T-helper 2 cell treated with Interferon-gamma antibody and Interleukin-4, amounts not matched to agents 100 ng/mL and 5 ng/mL, for 36 hours (primary cell): ENCODE measurements at regions not wholly inside any gene's neighbourhood (a gene's known extent, or its start where the extent isn't known, plus 50 kb on each side); places are given as distances from the start of the nearest gene placed in this dataset.

Experiments used
- intact Hi-C: fragments of 100-400 bp; cut with micrococcal nuclease; formaldehyde crosslinking; loops from one replicate; pipeline ENCODE4 v1.15.1; 2023

GRCh38 chr14:22012452-22012851 lies 338.8 kb upstream of the OR4E1 start:
- intact Hi-C loops, result no loop called here

DNA sequence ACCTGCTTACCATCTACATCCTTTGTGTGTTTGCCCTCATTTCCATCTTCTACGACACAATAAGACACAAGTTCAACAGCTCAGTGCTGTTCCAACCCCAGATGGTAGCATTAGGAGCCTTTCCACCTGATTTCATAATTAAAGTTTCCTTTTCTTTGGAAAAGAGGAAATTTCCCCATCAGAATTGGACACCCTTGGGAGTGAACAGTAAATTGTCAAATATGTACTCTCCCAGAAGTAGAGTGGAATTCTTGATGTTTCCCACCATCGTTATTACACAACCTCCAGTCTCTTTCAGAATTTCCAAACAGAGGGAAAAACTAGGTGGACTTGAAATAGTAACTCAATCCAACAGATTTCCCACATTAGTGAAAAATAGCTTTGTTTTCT lies 337.6 kb upstream of the OR4E1 start:
- intact Hi-C loops, result no loop called here

- intact Hi-C loops, result no loop called here
Observed at GRCh38 chr14:22010545-22011252, 337.1 kb upstream of the OR4E1 start.

DNA sequence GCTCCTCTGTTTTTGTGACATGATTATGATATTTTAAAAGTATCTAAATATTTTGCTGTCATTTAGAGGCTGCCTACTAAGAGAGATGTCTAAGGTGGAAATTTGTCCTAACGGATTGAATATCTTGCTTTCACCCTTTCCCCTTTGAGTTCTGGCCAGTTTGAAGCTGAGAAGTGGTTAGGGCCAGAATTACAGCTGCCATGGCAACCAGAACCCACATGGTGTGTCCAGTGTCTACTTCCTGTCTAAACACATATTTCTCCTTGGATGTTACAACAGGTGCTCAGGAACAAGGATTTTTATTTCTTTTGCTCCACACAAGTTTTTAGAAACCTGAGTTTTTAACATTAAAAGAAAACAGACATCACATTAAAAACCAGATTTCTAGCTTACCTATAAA lies 335.1 kb upstream of the OR4E1 start:
- intact Hi-C loops, result no loop called here

- intact Hi-C loops, result no loop called here
Observed at GRCh38 chr14:22007784-22008412, 334.3 kb upstream of the OR4E1 start.

DNA sequence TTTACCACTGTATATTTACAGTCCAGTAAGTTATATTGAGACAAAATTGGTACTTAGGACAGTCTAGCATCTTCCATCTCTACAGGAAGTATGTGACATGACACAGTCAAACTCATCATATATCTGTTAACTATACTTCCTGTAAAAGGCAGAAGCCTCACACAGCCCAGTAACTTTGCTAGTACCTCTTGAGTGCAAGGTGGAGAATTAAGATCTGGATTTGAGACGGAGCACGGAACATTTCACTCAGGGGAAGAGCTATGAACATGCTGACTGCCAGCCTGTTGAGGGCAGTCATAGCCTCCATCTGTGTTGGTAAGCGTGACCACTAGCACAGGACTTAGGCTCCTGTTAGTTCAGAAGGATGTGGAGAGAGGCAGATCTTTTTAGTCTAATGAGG lies 333.7 kb upstream of the OR4E1 start:
- intact Hi-C loops, result no loop called here

DNA sequence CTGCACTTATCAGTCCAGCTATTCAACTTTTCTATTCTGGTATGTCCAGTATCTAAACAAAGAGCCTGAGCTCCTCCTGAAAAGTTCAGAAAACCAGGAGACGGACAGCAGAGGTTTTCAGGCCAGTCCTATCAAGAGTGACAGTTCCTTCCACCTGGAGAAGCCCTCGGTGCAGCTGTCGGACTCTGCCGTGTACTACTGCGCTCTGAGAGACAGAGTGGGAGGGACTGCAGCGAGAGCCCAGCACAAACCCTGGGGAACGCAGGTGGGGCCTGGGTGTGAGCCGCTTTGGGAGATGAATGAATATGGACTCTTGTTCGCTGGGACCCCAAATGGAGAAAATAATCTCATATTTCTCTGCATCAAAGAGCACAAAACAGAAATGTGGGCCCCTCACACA lies 329.8 kb upstream of the OR4E1 start:
- intact Hi-C loops, result no loop called here

GRCh38 chr14:22002860-22003284 lies 329.3 kb upstream of the OR4E1 start:
- intact Hi-C loops, result no loop called here

DNA sequence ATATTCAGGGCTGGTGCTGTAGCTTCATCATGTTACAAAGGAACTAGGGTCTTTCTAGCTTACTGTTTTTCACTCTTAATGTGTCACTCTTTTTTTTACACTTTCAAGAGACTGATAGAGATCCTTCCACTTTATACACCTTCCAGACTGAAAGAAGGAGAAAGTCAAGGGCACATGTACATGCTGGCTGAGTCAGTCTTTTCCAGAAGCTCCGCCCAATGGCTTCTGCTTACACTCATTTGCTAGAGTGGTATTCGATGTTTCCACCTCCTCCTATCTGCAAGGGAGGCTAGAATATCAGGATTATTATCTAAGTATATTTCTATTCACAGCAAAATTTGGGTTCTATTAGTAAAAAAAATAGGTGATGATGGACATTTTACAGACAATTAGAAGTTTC lies 325.8 kb upstream of the OR4E1 start:
- intact Hi-C loops, result loop anchor here (5.0 kb wide), 3 partner anchors 48 to 83 kb away; no protein-coding TSS in a partner anchor

GRCh38 chr14:21997300-21997699 lies 323.7 kb upstream of the OR4E1 start:
- intact Hi-C loops, result loop anchor here (2.0 to 5.0 kb wide), 4 partner anchors 50 to 560 kb away; no protein-coding TSS in a partner anchor

GRCh38 chr14:21995332-21995731 lies 321.7 kb upstream of the OR4E1 start:
- intact Hi-C loops, result loop anchor here (5.0 kb wide), 3 partner anchors 52 to 87 kb away; no protein-coding TSS in a partner anchor

GRCh38 chr14:21993837-21994236 lies 320.2 kb upstream of the OR4E1 start:
- intact Hi-C loops, result no loop called here

DNA sequence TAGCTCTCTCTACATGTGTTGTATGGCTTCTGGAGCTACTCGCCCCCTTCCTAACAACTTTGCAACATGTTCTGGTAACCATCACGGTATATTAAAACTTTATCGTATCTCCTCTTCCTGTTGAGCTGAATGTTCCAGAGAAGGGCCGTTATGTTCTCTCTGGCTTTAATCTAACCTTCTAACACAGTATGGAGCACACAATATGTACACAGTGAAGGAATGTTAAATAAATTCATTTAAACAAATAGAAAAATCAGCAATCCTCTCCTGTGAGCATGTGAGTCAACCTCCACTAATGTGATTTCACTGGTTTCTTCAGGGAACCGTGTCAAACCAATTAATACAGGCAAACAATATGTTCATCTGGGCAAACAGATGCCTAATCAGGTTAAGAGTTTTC lies 319.5 kb upstream of the OR4E1 start:
- intact Hi-C loops, result no loop called here

DNA sequence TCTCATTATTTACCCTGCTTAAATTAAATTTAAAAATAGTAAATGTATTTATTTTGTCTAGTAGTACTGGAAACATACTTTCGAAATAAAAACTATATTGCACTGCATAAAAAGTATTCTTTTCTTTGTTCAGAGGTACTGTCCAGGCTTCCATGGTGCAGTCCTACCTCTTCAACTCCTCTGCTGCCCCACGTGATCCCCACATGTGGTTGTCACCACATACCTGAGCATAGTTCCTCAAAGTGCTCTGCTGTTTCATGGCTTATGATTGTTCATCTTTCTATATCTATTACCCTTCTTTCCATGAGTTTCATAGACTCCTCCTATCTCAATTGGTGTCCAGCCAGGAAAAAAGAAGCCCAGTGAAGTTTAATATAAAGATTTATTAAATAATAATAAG lies 317.5 kb upstream of the OR4E1 start:
- intact Hi-C loops, result no loop called here

DNA sequence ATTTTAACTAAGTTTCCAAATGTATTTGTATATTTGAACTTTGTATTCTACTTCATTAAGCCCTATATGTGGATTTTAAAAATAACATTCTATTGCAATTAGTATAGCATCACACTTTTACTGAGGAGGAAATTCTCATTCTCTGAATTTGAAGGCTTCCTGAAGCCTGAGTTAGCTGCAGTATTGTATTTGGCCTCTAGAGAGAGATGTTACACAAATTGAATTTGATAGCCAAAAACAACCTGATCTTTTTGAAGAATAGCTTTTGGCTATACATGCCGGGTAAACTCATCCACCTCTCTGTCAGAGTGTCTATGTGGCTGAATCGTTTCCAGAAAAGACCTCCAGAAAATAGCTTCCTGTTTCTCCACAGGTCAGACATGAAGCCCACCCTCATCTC lies 316.5 kb upstream of the OR4E1 start:
- intact Hi-C loops, result no loop called here

- intact Hi-C loops, result no loop called here
Observed at GRCh38 chr14:21989090-21989489, 315.5 kb upstream of the OR4E1 start.

DNA sequence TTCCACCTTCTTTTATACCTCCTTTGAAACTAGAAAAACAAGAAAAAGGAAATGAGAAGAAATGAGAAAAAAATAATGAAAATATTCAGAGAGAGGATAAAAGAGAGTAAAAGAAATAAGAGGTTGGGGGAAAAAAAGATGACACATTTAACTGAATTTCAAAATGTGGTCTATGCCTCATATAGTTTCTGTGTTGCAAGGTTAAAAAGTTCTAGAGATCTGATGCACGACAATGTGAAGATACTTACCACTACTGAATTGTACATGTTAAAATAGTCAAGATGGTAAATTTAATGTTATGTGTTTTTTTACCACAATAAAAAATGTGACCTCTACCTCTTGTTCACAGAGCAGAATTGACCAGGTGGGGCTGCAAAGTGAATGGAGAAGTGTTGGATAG lies 314.8 kb upstream of the OR4E1 start:
- intact Hi-C loops, result no loop called here

DNA sequence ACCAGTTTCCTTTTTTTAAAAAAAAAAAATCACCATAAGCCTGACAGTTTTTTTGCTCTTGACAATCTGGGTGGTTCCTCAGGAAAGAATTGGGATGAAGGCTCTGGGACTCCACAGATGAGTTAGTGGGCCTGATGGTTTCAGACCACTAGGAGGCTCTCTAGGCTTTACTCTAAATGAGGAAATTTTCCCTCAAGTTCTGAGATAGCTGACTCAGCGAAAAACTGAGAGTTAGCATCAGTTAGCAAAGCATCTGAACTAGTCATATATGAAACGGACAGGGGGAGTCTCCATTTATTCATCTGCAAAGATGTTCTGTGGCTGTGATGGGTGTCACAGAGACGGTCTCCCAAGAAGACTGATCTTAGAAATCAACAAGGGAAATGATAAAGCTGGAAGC lies 314.3 kb upstream of the OR4E1 start:
- intact Hi-C loops, result no loop called here

DNA sequence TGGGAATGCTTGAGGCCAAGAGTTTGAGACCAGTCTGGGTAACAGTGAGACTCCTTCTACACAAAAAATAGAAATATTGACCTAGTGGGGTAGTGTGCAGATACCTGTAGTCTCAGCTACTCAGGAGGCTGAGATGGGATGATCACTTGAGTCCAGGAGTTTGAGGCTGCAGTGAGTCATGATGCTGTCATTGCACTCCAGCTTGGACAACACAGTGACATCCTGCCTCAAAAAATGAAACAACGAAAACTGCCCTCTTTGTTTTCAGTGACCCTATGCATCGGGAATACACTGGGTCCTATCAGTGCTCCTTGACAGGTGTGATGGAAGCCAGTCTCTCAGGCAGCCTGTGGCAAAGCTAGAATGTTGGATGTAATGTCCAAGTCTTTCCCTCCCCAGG lies 311.5 kb upstream of the OR4E1 start:
- intact Hi-C loops, result no loop called here

DNA sequence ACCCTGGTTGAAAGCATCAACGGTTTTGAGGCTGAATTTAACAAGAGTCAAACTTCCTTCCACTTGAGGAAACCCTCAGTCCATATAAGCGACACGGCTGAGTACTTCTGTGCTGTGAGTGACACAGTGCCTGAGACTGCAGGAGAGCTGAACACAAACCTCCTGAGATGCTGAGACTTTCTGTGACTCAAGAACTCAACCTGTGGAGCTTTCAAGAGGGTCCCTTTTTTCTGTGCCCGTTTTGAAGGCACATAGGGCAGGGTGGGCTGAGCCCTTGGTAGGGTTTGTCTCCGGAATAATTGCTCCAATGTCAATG lies 305.3 kb upstream of the OR4E1 start:
- intact Hi-C loops, result loop anchor here (5.0 kb wide), 1 partner anchor 62 kb away; no protein-coding TSS in a partner anchor

DNA sequence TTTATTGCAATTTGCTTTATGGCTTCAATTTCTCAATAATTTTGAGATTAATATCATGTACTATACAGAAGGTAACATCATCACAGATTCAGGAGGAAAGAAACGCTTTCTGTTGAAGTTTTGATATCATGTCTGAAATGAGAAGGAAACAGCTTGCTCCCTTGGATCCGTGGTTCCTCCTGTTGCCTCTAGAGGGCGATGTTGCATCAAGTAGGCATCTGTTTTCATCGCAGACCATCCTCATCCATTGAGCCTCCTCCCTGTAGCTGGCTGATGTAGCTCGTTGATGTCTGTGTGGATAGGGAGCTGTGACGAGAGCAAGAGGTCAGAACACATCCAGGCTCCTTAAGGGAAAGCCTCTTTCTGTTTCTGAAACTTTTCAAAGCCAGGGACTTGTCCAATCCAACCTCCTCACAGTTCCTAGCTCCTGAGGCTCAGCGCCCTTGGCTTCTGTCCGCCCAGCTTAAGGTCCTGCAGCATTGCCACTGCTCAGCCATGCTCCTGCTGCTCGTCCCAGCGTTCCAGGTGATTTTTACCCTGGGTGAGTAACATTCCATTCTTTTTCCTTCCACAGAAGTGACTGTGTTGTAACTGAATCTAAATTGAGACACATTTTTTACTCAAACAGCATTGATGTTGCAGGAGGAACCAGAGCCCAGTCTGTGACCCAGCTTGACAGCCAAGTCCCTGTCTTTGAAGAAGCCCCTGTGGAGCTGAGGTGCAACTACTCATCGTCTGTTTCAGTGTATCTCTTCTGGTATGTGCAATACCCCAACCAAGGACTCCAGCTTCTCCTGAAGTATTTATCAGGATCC lies 304.8 kb upstream of the OR4E1 start:
- intact Hi-C loops, result loop anchor here (5.0 kb wide), 1 partner anchor 61 kb away; no protein-coding TSS in a partner anchor

DNA sequence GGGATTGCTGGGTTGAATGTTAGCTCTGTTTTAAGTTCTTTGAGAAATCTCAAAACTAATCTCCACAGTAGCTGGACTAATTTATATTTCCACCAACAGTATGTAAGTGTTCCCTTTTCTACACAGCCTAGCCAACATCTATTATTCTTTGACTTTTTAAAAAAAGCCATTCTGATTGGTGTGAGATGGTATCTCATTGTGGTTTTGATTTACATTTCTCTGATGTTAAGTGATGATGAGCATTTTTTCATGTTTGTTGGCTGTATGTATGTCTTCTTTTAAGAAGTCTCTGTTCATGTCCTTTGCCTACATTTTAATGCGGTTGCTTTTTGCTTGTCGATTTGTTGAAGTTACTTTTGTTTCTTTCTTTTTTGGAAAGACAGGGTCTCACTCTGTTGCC lies 301.1 kb upstream of the OR4E1 start:
- intact Hi-C loops, result loop anchor here (5.0 kb wide), 1 partner anchor 57 kb away; no protein-coding TSS in a partner anchor
